ENCODE measurements at regions not wholly inside any gene's neighbourhood (a gene's known extent, or its start where the extent isn't known, plus 50 kb on each side); places are given as distances from the start of the nearest gene placed in this dataset.

DNA sequence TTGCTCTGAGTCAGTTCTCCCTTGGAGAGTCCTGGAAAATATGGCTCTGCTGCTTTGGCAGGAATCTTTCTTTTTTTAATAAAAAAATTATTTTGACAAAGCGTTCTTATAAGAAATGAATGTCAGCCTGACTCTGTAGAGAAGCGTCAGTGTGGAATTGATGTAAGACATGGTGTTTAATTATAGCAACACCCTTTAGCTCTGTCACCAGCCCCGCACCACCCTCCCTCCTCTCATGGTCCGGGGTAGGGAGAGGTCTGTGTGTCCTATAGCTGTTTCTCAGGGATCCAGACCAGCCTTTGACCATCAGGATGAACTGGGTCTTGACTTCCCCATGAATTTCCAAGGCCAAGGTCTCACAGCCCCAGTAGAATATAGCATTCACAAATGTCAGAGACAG is 120.6 kb downstream of the CHST1 start:
- DNase-seq: no peak
- no peaks in the 10 kb centered on the region for H3K36me3 ChIP-seq
- H3K4me1 ChIP-seq: no peaks in the 10 kb centered on the region
- intact Hi-C loops (cut with DNase I): no loop called here
- no peak for ATAC-seq
- H3K27me3 ChIP-seq (ENCODE audit: low read depth): no peaks in the 10 kb centered on the region
- no peak overlapping the region for H3K4me3 ChIP-seq
- TF ChIP-seq, protein P1, sequence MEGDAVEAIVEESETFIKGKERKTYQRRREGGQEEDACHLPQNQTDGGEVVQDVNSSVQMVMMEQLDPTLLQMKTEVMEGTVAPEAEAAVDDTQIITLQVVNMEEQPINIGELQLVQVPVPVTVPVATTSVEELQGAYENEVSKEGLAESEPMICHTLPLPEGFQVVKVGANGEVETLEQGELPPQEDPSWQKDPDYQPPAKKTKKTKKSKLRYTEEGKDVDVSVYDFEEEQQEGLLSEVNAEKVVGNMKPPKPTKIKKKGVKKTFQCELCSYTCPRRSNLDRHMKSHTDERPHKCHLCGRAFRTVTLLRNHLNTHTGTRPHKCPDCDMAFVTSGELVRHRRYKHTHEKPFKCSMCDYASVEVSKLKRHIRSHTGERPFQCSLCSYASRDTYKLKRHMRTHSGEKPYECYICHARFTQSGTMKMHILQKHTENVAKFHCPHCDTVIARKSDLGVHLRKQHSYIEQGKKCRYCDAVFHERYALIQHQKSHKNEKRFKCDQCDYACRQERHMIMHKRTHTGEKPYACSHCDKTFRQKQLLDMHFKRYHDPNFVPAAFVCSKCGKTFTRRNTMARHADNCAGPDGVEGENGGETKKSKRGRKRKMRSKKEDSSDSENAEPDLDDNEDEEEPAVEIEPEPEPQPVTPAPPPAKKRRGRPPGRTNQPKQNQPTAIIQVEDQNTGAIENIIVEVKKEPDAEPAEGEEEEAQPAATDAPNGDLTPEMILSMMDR (IDR thresholded peaks at IDR 0.05): no peak
- H3K27ac ChIP-seq: no peak overlapping the region
- no peaks in the 10 kb centered on the region for H3K9me3 ChIP-seq

DNA sequence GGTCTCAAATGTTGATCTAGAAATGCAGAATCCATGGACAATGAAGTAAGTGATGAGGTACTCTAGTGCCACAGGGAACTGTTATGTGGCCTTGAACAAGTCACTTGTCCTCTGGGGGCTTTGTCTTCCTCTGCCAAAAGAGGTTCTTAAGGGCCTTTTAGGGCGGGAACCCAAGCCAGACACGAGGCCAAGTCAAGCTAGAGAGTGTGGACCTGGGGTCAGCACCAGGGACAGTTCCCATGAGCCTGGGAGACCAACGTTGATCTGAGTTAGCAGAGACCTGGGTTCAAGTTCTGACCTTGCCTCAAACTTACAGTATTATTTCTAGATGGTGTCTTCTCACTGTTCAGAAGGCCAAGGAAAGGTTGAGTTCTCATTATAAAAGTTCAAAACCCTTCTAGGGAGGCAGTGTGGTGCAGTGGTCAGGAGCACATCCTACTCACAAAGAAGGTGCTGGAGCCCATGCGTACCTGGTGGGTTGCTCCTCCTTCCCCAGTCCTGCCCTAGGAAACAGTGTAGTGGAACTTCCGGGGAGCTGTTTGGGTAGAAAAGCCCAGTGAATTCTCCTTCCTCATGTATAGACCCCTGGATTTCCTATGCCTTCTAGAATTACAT is 121.5 kb downstream of the CHST1 start:
- no peak overlapping the region for H3K27ac ChIP-seq
- no peaks in the 10 kb centered on the region for H3K27me3 ChIP-seq (ENCODE audit: low read depth)
- H3K36me3 ChIP-seq: no peaks in the 10 kb centered on the region
- intact Hi-C loops (cut with DNase I): no loop called here
- H3K4me3 ChIP-seq: no peak overlapping the region
- DNase-seq (no peak), ATAC-seq (no peak)
- H3K4me1 ChIP-seq: no peaks in the 10 kb centered on the region
- H3K9me3 ChIP-seq: no peaks in the 10 kb centered on the region
- TF ChIP-seq, protein P1 (IDR thresholded peaks at IDR 0.05): no peak

DNA sequence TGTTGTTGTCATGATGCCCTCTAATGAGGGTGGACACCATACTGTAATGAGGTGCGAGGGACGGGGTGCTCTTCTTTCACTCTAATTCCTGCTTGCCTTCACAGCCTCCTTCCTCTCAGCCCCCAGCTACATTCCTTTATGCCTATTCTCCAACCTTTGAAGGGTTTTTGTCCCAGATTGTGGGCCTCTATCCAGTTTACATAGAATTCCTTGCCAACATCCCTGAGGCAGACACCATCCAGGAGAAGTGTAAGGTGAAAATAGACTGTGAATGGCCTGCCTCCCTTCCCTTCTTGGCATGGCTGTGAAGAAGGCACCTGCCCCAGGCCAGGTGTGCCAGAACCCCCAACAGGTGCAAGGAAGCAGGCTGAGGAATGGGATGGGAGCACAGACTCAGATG is 122.3 kb downstream of the CHST1 start:
- Histone ChIP-seq H3K4me1 (no peaks in the 10 kb centered on the region), H3K9me3 (no peaks in the 10 kb centered on the region), H3K36me3 (no peaks in the 10 kb centered on the region), H3K27me3 (ENCODE audit: low read depth) (no peaks in the 10 kb centered on the region), H3K27ac (no peak overlapping the region), H3K4me3 (no peak overlapping the region)
- TF ChIP-seq, protein P1 (IDR thresholded peaks at IDR 0.05): no peak
- intact Hi-C loops (cut with DNase I): no loop called here
- ATAC-seq (no peak), DNase-seq (no peak)

DNA sequence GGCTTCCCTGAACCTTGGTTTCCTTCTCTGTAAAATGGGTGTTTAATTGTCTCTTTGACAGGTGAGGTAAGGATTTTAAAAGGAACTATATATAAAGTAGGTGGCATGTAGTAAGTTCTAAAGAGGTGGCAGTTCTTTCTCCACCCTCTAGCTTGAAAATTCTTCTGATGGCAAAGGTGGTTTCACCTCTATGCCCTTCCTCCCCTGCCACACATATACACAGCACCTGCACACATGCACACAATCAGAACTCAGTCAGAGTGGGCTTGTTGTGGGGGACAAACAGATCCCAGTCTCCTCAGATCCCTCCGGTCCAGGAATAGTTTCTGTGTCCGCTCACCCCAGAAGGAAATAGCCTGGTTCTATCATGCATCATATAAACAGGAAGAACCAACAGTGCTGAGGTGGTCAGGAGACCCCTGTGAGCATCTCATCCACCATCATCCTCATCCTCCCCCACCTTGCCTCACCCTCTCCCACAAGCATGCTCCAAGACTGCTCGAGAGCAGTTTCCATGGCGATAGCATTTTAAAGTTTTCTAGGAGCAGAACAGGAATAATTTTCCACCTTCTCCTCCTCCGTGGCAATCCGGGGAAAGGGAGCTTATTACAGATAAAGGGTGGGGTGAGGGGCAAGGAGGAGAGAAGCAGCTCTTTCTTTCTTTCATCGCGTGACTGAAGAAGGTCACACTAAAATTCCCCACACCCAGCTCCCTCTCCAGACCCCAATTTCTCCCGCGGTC is 123.6 kb downstream of the CHST1 start:
- no peak overlapping the region for H3K4me3 ChIP-seq
- DNase-seq (no peak), ATAC-seq (no peak)
- no peaks in the 10 kb centered on the region for H3K9me3 ChIP-seq
- no peaks in the 10 kb centered on the region for H3K36me3 ChIP-seq
- H3K27ac ChIP-seq: no peak overlapping the region
- intact Hi-C loops (cut with DNase I): no loop called here
- H3K27me3 ChIP-seq (ENCODE audit: low read depth): no peaks in the 10 kb centered on the region
- TF ChIP-seq, protein P1 (IDR thresholded peaks at IDR 0.05): no peak
- no peaks in the 10 kb centered on the region for H3K4me1 ChIP-seq

DNA sequence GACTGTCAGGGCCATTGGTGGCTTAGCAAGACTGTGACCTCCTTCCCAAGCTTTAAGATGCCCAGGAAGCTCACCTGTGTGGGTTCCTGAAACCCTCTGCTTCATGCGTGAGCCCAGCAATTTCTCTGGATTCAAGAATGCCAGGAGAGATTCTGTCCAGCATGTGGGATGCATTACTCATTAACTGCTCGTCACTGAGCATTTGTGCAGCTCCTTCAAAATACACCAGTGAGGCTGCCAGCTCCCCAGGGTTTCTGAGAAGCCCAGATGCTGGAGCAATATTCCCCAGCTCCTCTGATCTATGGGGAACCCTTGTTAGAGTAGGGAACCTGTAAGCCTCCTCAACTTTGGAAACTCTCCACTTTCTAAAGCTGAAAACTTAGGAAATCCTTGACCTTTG is 126.5 kb downstream of the CHST1 start:
- Histone ChIP-seq H3K4me1 (no peaks in the 10 kb centered on the region), H3K9me3 (no peaks in the 10 kb centered on the region), H3K27me3 (ENCODE audit: low read depth) (peaks cover 3% of the 10 kb centered on the region), H3K36me3 (no peaks in the 10 kb centered on the region), H3K4me3 (no peak overlapping the region), H3K27ac (no peak overlapping the region)
- TF ChIP-seq, protein P1 (IDR thresholded peaks at IDR 0.05): no peak
- DNase-seq (no peak), ATAC-seq (no peak)
- intact Hi-C loops (cut with DNase I): no loop called here
